ENCODE measurements at regions not wholly inside any gene's neighbourhood (a gene's known extent, or its start where the extent isn't known, plus 50 kb on each side); places are given as distances from the start of the nearest gene placed in this dataset.

GRCh38 chr6:71499667-71500066 lies 211.1 kb downstream of the OGFRL1 start:
- Histone ChIP-seq H3K9me3 (ENCODE audit: control insufficient read depth, low read length) (no peaks in the 10 kb centered on the region), H3K27me3 (ENCODE audit: control insufficient read depth, insufficient read depth) (no peaks in the 10 kb centered on the region), H3K27ac (ENCODE audit: low read length) (no peak overlapping the region), H3K4me3 (ENCODE audit: low read length) (no peak overlapping the region), H3K4me1 (ENCODE audit: control insufficient read depth, insufficient read depth, low read length) (peaks cover 2% of the 10 kb centered on the region)
- ATAC-seq, result no peak
- WGBS, result 55% methylated on average over 2 of the region's 2 CpGs
- intact Hi-C loops (cut with DNase I), result loop anchor here in 1 of 4 donors (10.0 kb wide), 1 partner anchor 115 kb away; no protein-coding TSS in a partner anchor
- DNase-seq, result no peak

GRCh38 chr6:71502168-71502567 lies 213.6 kb downstream of the OGFRL1 start:
- WGBS, result 83% methylated on average over 2 of the region's 2 CpGs
- Histone ChIP-seq H3K27me3 (ENCODE audit: control insufficient read depth, insufficient read depth) (no peaks in the 10 kb centered on the region), H3K4me3 (ENCODE audit: low read length) (no peak overlapping the region), H3K4me1 (ENCODE audit: control insufficient read depth, insufficient read depth, low read length) (peaks cover 2% of the 10 kb centered on the region), H3K27ac (ENCODE audit: low read length) (no peak overlapping the region), H3K9me3 (ENCODE audit: control insufficient read depth, low read length) (no peaks in the 10 kb centered on the region)
- DNase-seq (no peak), ATAC-seq (no peak)
- intact Hi-C loops (cut with DNase I), result loop anchor here in 1 of 4 donors (10.0 kb wide), 1 partner anchor 117 kb away; no protein-coding TSS in a partner anchor

DNA sequence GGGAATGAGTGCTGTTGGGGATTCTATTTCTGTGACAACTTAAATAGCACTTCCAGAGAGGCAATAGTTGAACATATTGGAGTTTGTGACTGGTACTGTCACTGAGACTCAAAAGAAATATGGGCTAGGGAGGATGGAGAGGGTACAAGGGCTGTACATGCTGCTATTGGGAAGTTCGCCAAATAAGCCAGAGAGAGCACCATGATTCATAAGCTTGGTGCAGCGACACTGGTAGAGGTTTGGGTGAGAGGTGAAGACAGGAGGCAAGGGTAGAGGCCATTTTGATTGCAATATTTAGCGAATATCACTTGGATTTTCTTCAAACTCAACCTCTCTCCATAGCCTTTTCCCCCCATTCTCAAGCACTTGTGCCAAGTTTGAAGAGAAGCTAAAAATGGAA lies 214.3 kb downstream of the OGFRL1 start:
- no peak overlapping the region for H3K27ac ChIP-seq (ENCODE audit: low read length)
- ATAC-seq (no peak), DNase-seq (no peak)
- H3K9me3 ChIP-seq (ENCODE audit: control insufficient read depth, low read length), result no peaks in the 10 kb centered on the region
- no peaks in the 10 kb centered on the region for H3K27me3 ChIP-seq (ENCODE audit: control insufficient read depth, insufficient read depth)
- 93% methylated on average over 3 of the region's 3 CpGs for WGBS
- intact Hi-C loops (cut with DNase I), result loop anchor here in 1 of 4 donors (10.0 kb wide), 1 partner anchor 118 kb away; no protein-coding TSS in a partner anchor
- H3K4me1 ChIP-seq (ENCODE audit: control insufficient read depth, insufficient read depth, low read length), result peaks cover 2% of the 10 kb centered on the region
- H3K4me3 ChIP-seq (ENCODE audit: low read length), result no peak overlapping the region

- Histone ChIP-seq H3K27me3 (ENCODE audit: control insufficient read depth, insufficient read depth) (no peaks in the 10 kb centered on the region), H3K27ac (ENCODE audit: low read length) (no peak overlapping the region), H3K4me3 (ENCODE audit: low read length) (no peak overlapping the region), H3K9me3 (ENCODE audit: control insufficient read depth, low read length) (no peaks in the 10 kb centered on the region), H3K4me1 (ENCODE audit: control insufficient read depth, insufficient read depth, low read length) (no peaks in the 10 kb centered on the region)
- WGBS, result 82% methylated on average over 5 of the region's 5 CpGs
- DNase-seq, result no peak
- no peak for ATAC-seq
- intact Hi-C loops (cut with DNase I), result loop anchor here in 1 of 4 donors (10.0 kb wide), 1 partner anchor 122 kb away; no protein-coding TSS in a partner anchor
Observed at GRCh38 chr6:71507183-71507582, 218.6 kb downstream of the OGFRL1 start.

- Histone ChIP-seq H3K27ac (ENCODE audit: low read length) (no peak overlapping the region), H3K9me3 (ENCODE audit: control insufficient read depth, low read length) (no peaks in the 10 kb centered on the region), H3K4me1 (ENCODE audit: control insufficient read depth, insufficient read depth, low read length) (no peaks in the 10 kb centered on the region), H3K27me3 (ENCODE audit: control insufficient read depth, insufficient read depth) (no peaks in the 10 kb centered on the region), H3K4me3 (ENCODE audit: low read length) (no peak overlapping the region)
- intact Hi-C loops (cut with DNase I), result loop anchor here (2.0 to 10.0 kb wide), 3 partner anchors 125 to 127 kb away; no protein-coding TSS in a partner anchor
- ATAC-seq (no peak), DNase-seq (no peak)
- 30% methylated on average over 1 of the region's 1 CpG for WGBS
Observed at GRCh38 chr6:71509191-71510005, 220.8 kb downstream of the OGFRL1 start.

DNA sequence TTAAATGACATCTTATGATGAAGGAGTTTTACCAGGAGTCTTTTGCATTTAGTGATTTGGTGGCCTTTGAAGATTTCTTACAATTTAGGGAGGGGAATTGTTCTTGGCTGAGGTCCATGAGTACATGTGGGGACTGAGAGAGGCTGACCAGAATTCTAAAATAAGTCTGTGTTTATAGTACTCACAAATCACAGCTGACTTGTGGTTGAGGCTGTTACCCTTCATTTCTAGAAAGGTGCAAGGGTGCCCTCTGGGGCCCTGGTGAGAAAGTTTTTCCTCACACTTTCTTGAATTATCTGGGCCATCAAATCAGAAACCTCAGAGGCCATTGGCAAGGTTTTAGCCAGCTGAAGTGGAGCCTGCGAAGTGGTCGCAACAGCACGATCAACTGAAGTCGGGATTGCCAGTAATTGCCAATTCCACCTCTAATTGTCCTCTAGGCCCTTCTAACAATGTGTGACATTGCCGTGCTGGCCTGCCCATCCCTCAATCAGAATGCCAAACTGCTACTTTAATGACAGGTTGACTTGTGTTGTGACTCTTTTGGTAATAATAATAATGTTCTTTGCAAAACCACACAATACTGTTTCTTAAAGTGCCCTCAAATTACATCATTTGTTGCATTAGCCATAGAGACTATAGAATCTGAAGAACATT lies 221.6 kb downstream of the OGFRL1 start:
- peak; percentile 79 to 85 for ATAC-seq
- intact Hi-C loops (cut with DNase I), result loop anchor here in 3 of 4 donors (2.0 to 5.0 kb wide), 2 partner anchors 125 to 128 kb away; no protein-coding TSS in a partner anchor
- peak; percentile 43 to 56 (median 50) for DNase-seq
- Histone ChIP-seq H3K27me3 (ENCODE audit: control insufficient read depth, insufficient read depth) (no peaks in the 10 kb centered on the region), H3K4me3 (ENCODE audit: low read length) (no peak overlapping the region), H3K27ac (ENCODE audit: low read length) (no peak overlapping the region), H3K4me1 (ENCODE audit: control insufficient read depth, insufficient read depth, low read length) (no peaks in the 10 kb centered on the region), H3K9me3 (ENCODE audit: control insufficient read depth, low read length) (no peaks in the 10 kb centered on the region)
- WGBS, result 77% methylated on average over 5 of the region's 5 CpGs

DNA sequence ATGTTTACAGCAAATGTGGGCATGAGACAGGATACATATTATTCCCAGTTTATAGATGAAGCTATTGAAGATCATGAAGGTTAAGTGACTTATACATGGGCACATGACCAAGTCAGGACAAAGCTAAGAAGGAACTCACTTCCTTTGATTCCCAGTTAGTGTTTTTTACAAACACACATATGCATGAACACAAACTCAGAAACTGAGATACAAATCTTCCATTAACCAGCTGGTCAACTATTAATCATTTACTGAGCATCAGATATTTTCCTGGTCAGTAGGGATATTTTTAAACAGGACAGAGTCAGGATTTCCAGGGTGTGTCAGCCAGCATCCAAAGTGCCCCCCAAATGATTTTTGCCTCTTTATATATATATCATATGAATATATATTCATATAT lies 222.2 kb downstream of the OGFRL1 start:
- no peak for DNase-seq

GRCh38 chr6:71512256-71512655 lies 223.6 kb downstream of the OGFRL1 start:
- intact Hi-C loops (cut with DNase I), result loop anchor here in 2 of 4 donors (5.0 kb wide), 1 partner anchor 130 kb away; no protein-coding TSS in a partner anchor
- DNase-seq, result no peak

More for the DNA sequence above, 222.2 kb downstream of the OGFRL1 start:
- H3K27me3 ChIP-seq (ENCODE audit: control insufficient read depth, insufficient read depth), result no peaks in the 10 kb centered on the region
- no peak overlapping the region for H3K4me3 ChIP-seq (ENCODE audit: low read length)
- H3K9me3 ChIP-seq (ENCODE audit: control insufficient read depth, low read length), result no peaks in the 10 kb centered on the region
- intact Hi-C loops (cut with DNase I), result loop anchor here in 3 of 4 donors (2.0 to 5.0 kb wide), 2 partner anchors 126 to 129 kb away; no protein-coding TSS in a partner anchor
- H3K27ac ChIP-seq (ENCODE audit: low read length), result no peak overlapping the region
- no peaks in the 10 kb centered on the region for H3K4me1 ChIP-seq (ENCODE audit: control insufficient read depth, insufficient read depth, low read length)
- ATAC-seq, result no peak

DNA sequence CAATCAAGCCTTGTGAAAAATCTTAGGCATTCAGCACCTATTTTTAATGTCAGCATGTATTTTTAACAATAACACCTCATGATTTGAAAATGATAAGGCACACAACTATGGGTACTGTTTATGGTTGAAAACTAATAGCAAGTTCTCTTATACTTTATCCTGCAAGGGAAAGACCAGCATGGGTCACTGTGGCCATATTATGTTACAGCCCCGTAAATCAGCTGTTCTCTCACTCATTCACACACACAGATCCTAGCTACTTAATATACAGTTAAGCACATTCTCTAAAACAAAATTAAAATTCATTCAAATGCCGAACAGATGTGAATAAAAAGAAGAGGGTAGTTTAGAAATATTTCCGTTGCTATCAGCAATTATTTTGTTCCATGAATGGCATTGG lies 224.4 kb downstream of the OGFRL1 start:
- Histone ChIP-seq H3K9me3 (ENCODE audit: control insufficient read depth, low read length) (no peaks in the 10 kb centered on the region), H3K27ac (ENCODE audit: low read length) (no peak overlapping the region), H3K4me1 (ENCODE audit: control insufficient read depth, insufficient read depth, low read length) (no peaks in the 10 kb centered on the region), H3K27me3 (ENCODE audit: control insufficient read depth, insufficient read depth) (no peaks in the 10 kb centered on the region), H3K4me3 (ENCODE audit: low read length) (no peak overlapping the region)
- no peak for DNase-seq
- intact Hi-C loops (cut with DNase I), result loop anchor here in 2 of 4 donors (5.0 kb wide), 1 partner anchor 131 kb away; no protein-coding TSS in a partner anchor
- ATAC-seq, result no peak
- 82% methylated on average over 3 of the region's 3 CpGs for WGBS

More at GRCh38 chr6:71512256-71512655, 223.6 kb downstream of the OGFRL1 start:
- WGBS, result 80% methylated on average over 3 of the region's 3 CpGs
- H3K4me3 ChIP-seq (ENCODE audit: low read length), result no peak overlapping the region
- no peak for ATAC-seq
- H3K27me3 ChIP-seq (ENCODE audit: control insufficient read depth, insufficient read depth), result no peaks in the 10 kb centered on the region
- no peaks in the 10 kb centered on the region for H3K4me1 ChIP-seq (ENCODE audit: control insufficient read depth, insufficient read depth, low read length)
- H3K27ac ChIP-seq (ENCODE audit: low read length), result no peak overlapping the region
- H3K9me3 ChIP-seq (ENCODE audit: control insufficient read depth, low read length), result no peaks in the 10 kb centered on the region

DNA sequence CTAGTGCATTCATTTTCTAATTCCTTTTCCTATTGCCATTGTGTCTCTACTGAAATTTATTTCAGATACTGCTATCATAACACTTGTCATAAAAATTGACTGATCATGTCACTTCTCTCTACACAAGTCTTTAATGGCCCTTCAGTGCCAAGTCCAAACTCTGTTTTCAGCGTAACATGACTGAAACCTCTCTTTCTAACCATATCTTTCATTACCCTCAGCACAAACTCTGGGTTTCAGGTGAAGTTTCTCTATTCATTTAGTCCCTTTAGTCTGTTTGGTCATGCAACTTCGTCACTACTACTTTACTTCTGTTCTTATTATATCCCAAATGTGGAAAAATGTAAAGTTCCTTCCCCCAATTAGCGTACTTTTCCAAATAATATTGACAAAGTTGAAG lies 234.9 kb downstream of the OGFRL1 start:
- intact Hi-C loops (cut with DNase I), result no loop called here
- no peak overlapping the region for H3K4me3 ChIP-seq (ENCODE audit: low read length)
- ATAC-seq (no peak), DNase-seq (no peak)
- no peaks in the 10 kb centered on the region for H3K4me1 ChIP-seq (ENCODE audit: control insufficient read depth, insufficient read depth, low read length)
- WGBS, result 89% methylated on average over 3 of the region's 3 CpGs
- H3K27me3 ChIP-seq (ENCODE audit: control insufficient read depth, insufficient read depth), result no peaks in the 10 kb centered on the region
- H3K9me3 ChIP-seq (ENCODE audit: control insufficient read depth, low read length), result no peaks in the 10 kb centered on the region
- no peak overlapping the region for H3K27ac ChIP-seq (ENCODE audit: low read length)

GRCh38 chr6:71524201-71524600 lies 235.6 kb downstream of the OGFRL1 start:
- H3K4me3 ChIP-seq (ENCODE audit: low read length), result no peak overlapping the region
- H3K27me3 ChIP-seq (ENCODE audit: control insufficient read depth, insufficient read depth), result no peaks in the 10 kb centered on the region
- ATAC-seq, result no peak
- H3K27ac ChIP-seq (ENCODE audit: low read length), result no peak overlapping the region
- DNase-seq, result no peak
- intact Hi-C loops (cut with DNase I), result no loop called here
- no peaks in the 10 kb centered on the region for H3K4me1 ChIP-seq (ENCODE audit: control insufficient read depth, insufficient read depth, low read length)
- no peaks in the 10 kb centered on the region for H3K9me3 ChIP-seq (ENCODE audit: control insufficient read depth, low read length)
- WGBS, result 77% methylated on average over 4 of the region's 4 CpGs

Measured in right cardiac atrium (tissue), 5 donors.